HepG2 (cell line): ENCODE measurements at regions not wholly inside any gene's neighbourhood (a gene's known extent, or its start where the extent isn't known, plus 50 kb on each side); places are given as distances from the start of the nearest gene placed in this dataset.

Experiments
- ATAC-seq: fragments of 200-7000 bp; cut with Tn5 transposase; 3 replicates; pipeline ENCODE4 v1.9.1; 2020; ENCODE audit warnings: mild to moderate bottlenecking, moderate library complexity
- BruUV-seq: library from RNA; stranded (reverse); fragments of 400-500 nt; replicated peaks from 2 replicates; lab custom pipeline; 2021; lab: Mats Ljungman, UMichigan
- CTCF ChIA-PET: fragments of 300-600 bp; formaldehyde crosslinking; extraction: SDS; loops from one replicate; lab custom pipeline; 2021; ENCODE audit warnings: low total read pairs, inconsistent platforms, low intra/inter-chr PET ratio; lab: Yijun Ruan, JAX
- POLR2A ChIA-PET: fragments of 350-600 bp; sonication (Branson Sonifier 250); formaldehyde crosslinking; loops from one replicate; lab custom pipeline; 2020; ENCODE audit warnings: antibody characterized with exemption, inconsistent platforms; lab: Yijun Ruan, JAX
- DNase-seq: peaks from one replicate; pipeline ENCODE4 v3.0.0-alpha.2; 2015; ENCODE audit warnings: low spot score
- FAIRE-seq: peaks from 3 replicates; lab custom pipeline; 2011; peaks lifted over from hg19 to GRCh38; lab: Jason Lieb, UNC
- H2AFZ ChIP-seq: one replicate; pipeline ENCODE4 v1.6.1; 2011; ENCODE audit warnings: low read length, inconsistent platforms
- H3K27ac ChIP-seq: fragments of 300-600 bp; 3 replicates; pipeline ENCODE4 v1.8.0; 2011; ENCODE audit warnings: mixed run types, mild to moderate bottlenecking, mixed read lengths, low read length, inconsistent platforms; ENCODE audit not compliant: insufficient read depth; ENCODE audit errors: extremely low read length
- H3K27me3 ChIP-seq, 2 experiments: fragments of 200-600 bp in 1 of 2; 2 replicates in 1 of 2; 3 replicates in 1 of 2; pipeline versions ENCODE4 v1.6.0 to v1.8.0; 2011; ENCODE audit warnings: low read length in 2 of 2, mild to moderate bottlenecking in 2 of 2, moderate library complexity in 2 of 2, inconsistent platforms in 1 of 2; ENCODE audit not compliant: insufficient read depth in 2 of 2, control insufficient read depth in 1 of 2
- H3K36me3 ChIP-seq, 2 experiments: fragments of 200-600 bp in 1 of 2; replicated peaks in 1 of 2; 2 replicates in 1 of 2; 3 replicates in 1 of 2; pipeline versions ENCODE4 v1.5.1 to v1.8.0; 2011; ENCODE audit warnings: low read length in 2 of 2, inconsistent platforms in 1 of 2; ENCODE audit not compliant: insufficient read depth in 2 of 2, control insufficient read depth in 1 of 2
- H3K4me1 ChIP-seq: 2 replicates; pipeline ENCODE4 v1.5.1; 2012; ENCODE audit warnings: low read length, inconsistent platforms; ENCODE audit not compliant: insufficient read depth
- H3K4me2 ChIP-seq: 2 replicates; pipeline ENCODE4 v1.6.0; 2011; ENCODE audit warnings: low read depth, low read length, inconsistent platforms
- H3K4me3 ChIP-seq, 3 experiments: fragments of 200-600 bp in 1 of 3; sonication (generic), shearing (Covaris generic) in 1 of 3; replicated peaks in 1 of 3; 2 replicates each; pipeline ENCODE4 v1.5.1; 2011 to 2016; ENCODE audit warnings: low read length in 3 of 3, inconsistent platforms in 2 of 3, low read depth in 2 of 3, mild to moderate bottlenecking in 2 of 3, control low read depth in 1 of 3, mixed read lengths in 1 of 3; ENCODE audit not compliant: insufficient read depth in 1 of 3
- H3K79me2 ChIP-seq: one replicate; pipeline ENCODE4 v1.6.1; 2011; ENCODE audit warnings: low read length, inconsistent platforms; ENCODE audit not compliant: insufficient read depth
- H3K9ac ChIP-seq: 2 replicates; pipeline ENCODE4 v1.6.0; 2011; ENCODE audit warnings: mild to moderate bottlenecking, low read depth, low read length, inconsistent platforms; ENCODE audit not compliant: insufficient read depth
- H3K9me3 ChIP-seq: 2 replicates; pipeline ENCODE4 v1.5.1; 2012; ENCODE audit warnings: mild to moderate bottlenecking, low read length
- H4K20me1 ChIP-seq: 2 replicates; pipeline ENCODE4 v1.6.0; 2011; ENCODE audit warnings: inconsistent platforms, mild to moderate bottlenecking, low read length, moderate library complexity; ENCODE audit not compliant: insufficient read depth
- CEBPG ChIP-seq: IDR thresholded peaks from 2 replicates; pipeline ENCODE4 v1.6.1; 2016
- WGBS: methylation state at CpG from one replicate; pipeline ENCODE4 v1.1.6; 2017; ENCODE audit warnings: low lambda C conversion rate; 5-methylcytosine and 5-hydroxymethylcytosine counted together
- in situ Hi-C: cut with HindIII; loops from 2 replicates; pipeline ENCODE4 v1.10.0; 2017; ENCODE audit warnings: low pct_unique_long_range_greater_than_20kb; ENCODE audit not compliant: extremely low pct_ligation_motif_present
- intact Hi-C: fragments of 100-400 bp; cut with micrococcal nuclease; formaldehyde crosslinking; loops from one replicate; pipeline ENCODE4 v1.10.0; 2022; ENCODE audit not compliant: unreplicated experiment
- TF ChIP-seq, protein P1 (sequence below): sonication (generic); formaldehyde crosslinking; conservative IDR thresholded peaks from 2 replicates; pipeline ENCODE4 v1.4.0; 2020; ENCODE audit warnings: mild to moderate bottlenecking, missing genetic modification reagents, moderate library complexity
- TF ChIP-seq, protein P2 (sequence below): sonication (generic); formaldehyde crosslinking; IDR thresholded peaks from 2 replicates; pipeline ENCODE4 v1.4.0; 2020; ENCODE audit warnings: missing genetic modification reagents, borderline replicate concordance
- TF ChIP-seq, protein P3 (sequence below): sonication (generic); formaldehyde crosslinking; IDR thresholded peaks from 2 replicates; pipeline ENCODE4 v1.4.0; 2020; ENCODE audit warnings: missing genetic modification reagents, borderline replicate concordance

DNA sequence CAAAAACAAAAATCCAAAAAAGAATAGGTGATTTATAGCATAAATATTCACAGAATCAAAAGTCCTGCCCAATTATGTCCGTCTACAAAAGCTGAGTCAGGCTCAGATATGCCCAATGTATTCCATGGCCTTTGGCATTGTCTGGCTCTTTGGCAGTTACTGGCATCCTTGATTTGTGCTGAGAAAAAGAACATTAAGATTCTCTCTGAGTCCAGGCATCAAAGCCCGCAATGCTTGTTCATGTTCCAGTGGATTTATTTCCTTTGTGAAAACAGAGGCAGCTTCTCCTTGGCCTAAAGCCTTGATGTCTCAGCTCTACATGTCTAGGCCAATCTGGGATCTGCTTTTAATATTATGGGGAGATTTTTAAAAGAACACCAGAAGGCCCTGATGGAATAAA is 76.1 kb upstream of the SLC4A11 start (continued):
- TF ChIP-seq, protein P1, sequence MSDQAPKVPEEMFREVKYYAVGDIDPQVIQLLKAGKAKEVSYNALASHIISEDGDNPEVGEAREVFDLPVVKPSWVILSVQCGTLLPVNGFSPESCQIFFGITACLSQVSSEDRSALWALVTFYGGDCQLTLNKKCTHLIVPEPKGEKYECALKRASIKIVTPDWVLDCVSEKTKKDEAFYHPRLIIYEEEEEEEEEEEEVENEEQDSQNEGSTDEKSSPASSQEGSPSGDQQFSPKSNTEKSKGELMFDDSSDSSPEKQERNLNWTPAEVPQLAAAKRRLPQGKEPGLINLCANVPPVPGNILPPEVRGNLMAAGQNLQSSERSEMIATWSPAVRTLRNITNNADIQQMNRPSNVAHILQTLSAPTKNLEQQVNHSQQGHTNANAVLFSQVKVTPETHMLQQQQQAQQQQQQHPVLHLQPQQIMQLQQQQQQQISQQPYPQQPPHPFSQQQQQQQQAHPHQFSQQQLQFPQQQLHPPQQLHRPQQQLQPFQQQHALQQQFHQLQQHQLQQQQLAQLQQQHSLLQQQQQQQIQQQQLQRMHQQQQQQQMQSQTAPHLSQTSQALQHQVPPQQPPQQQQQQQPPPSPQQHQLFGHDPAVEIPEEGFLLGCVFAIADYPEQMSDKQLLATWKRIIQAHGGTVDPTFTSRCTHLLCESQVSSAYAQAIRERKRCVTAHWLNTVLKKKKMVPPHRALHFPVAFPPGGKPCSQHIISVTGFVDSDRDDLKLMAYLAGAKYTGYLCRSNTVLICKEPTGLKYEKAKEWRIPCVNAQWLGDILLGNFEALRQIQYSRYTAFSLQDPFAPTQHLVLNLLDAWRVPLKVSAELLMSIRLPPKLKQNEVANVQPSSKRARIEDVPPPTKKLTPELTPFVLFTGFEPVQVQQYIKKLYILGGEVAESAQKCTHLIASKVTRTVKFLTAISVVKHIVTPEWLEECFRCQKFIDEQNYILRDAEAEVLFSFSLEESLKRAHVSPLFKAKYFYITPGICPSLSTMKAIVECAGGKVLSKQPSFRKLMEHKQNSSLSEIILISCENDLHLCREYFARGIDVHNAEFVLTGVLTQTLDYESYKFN (CRISPR knock-in tag), result no peak
- TF ChIP-seq, protein P2, sequence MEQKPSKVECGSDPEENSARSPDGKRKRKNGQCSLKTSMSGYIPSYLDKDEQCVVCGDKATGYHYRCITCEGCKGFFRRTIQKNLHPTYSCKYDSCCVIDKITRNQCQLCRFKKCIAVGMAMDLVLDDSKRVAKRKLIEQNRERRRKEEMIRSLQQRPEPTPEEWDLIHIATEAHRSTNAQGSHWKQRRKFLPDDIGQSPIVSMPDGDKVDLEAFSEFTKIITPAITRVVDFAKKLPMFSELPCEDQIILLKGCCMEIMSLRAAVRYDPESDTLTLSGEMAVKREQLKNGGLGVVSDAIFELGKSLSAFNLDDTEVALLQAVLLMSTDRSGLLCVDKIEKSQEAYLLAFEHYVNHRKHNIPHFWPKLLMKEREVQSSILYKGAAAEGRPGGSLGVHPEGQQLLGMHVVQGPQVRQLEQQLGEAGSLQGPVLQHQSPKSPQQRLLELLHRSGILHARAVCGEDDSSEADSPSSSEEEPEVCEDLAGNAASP, result no peak
- TF ChIP-seq, protein P3, sequence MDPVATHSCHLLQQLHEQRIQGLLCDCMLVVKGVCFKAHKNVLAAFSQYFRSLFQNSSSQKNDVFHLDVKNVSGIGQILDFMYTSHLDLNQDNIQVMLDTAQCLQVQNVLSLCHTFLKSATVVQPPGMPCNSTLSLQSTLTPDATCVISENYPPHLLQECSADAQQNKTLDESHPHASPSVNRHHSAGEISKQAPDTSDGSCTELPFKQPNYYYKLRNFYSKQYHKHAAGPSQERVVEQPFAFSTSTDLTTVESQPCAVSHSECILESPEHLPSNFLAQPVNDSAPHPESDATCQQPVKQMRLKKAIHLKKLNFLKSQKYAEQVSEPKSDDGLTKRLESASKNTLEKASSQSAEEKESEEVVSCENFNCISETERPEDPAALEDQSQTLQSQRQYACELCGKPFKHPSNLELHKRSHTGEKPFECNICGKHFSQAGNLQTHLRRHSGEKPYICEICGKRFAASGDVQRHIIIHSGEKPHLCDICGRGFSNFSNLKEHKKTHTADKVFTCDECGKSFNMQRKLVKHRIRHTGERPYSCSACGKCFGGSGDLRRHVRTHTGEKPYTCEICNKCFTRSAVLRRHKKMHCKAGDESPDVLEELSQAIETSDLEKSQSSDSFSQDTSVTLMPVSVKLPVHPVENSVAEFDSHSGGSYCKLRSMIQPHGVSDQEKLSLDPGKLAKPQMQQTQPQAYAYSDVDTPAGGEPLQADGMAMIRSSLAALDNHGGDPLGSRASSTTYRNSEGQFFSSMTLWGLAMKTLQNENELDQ (CRISPR knock-in tag), result no peak

DNA sequence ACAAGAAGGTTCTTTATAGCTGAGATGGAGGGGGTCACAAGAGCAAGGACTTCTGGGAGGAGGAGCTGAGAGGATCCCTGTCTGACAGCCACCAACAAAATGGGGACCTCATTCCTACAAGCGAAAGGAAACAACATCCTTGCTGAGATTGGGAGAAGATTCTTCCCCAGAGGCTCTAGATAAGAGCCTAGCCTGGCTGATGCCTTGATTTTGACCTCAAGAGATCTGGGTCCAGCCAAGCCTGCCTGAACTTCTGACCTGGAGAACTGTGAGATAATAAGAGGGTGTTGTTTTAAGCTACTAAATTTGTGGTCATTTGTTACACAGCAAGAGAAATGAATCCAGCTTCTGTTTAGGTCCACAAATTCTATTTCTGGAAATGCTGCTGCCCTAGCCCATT is 75.4 kb upstream of the SLC4A11 start:
- H3K4me3 ChIP-seq, result no peak overlapping the region
- H4K20me1 ChIP-seq, result no peaks in the 10 kb centered on the region
- in situ Hi-C loops, result no loop called here
- H3K36me3 ChIP-seq, result peaks cover 9 to 43% of the 10 kb centered on the region in 2 experiments; a peak in 4 of 5 replicates
- no peak overlapping the region for H2AFZ ChIP-seq
- no peaks in the 10 kb centered on the region for H3K9me3 ChIP-seq
- no TSS peak for BruUV-seq
- H3K4me1 ChIP-seq, result peaks cover 13% of the 10 kb centered on the region
- H3K27me3 ChIP-seq, result no peaks in the 10 kb centered on the region
- no peak overlapping the region for H3K27ac ChIP-seq
- 94% methylated on average over 1 of the region's 1 CpG for WGBS
- no peaks in the 10 kb centered on the region for H3K79me2 ChIP-seq
- H3K9ac ChIP-seq, result no peak overlapping the region
- POLR2A ChIA-PET, result no interaction called here
- no peak for TF ChIP-seq CEBPG (CRISPR knock-in tag)
- intact Hi-C loops, result no loop called here
- H3K4me2 ChIP-seq, result no peak overlapping the region
- CTCF ChIA-PET, result interaction anchor here (1.4 kb wide), 1 partner anchor 197 kb away, joined by 3 read pairs; no protein-coding TSS in a partner anchor
- FAIRE-seq (no peak), DNase-seq (no peak), ATAC-seq (no peak)
